Loucy (cell line): ENCODE measurements at regions not wholly inside any gene's neighbourhood (a gene's known extent, or its start where the extent isn't known, plus 50 kb on each side); places are given as distances from the start of the nearest gene placed in this dataset.

Experiments
- CTCF ChIP-seq: fragments of 200-600 bp; sonication (generic); conservative IDR thresholded peaks from 2 replicates; pipeline ENCODE4 v1.5.1; 2014; ENCODE audit warnings: mild to moderate bottlenecking, antibody characterized with exemption, low read length
- EZH2phosphoT487 ChIP-seq: fragments of 200-600 bp; IDR thresholded peaks from 2 replicates; pipeline ENCODE4 v1.6.1; 2018; ENCODE audit warnings: antibody characterized with exemption, mild to moderate bottlenecking, moderate library complexity, borderline replicate concordance

- TF ChIP-seq CTCF (no peak), EZH2phosphoT487 (no peak)
Observed at GRCh38 chr13:74052402-74052928, 81.7 kb downstream of the KLF12 start.
